ENCODE measurements at regions not wholly inside any gene's neighbourhood (a gene's known extent, or its start where the extent isn't known, plus 50 kb on each side); places are given as distances from the start of the nearest gene placed in this dataset.

- DNase-seq (ENCODE audit: missing footprints) = no peak
- ATAC-seq = no peak
- intact Hi-C loops (cut with DNase I) = no loop called here
Observed at GRCh38 chr13:111539252-111539651, 218.8 kb downstream of the TEX29 start.

- intact Hi-C loops (cut with DNase I) = no loop called here
- no peak for DNase-seq (ENCODE audit: missing footprints)
- no peak for ATAC-seq
Observed at GRCh38 chr13:111539791-111540446, 219.5 kb downstream of the TEX29 start.

- no peak for ATAC-seq
- no peak for DNase-seq (ENCODE audit: missing footprints)
- intact Hi-C loops (cut with DNase I) = no loop called here
Observed at GRCh38 chr13:111540486-111540885, 220.0 kb downstream of the TEX29 start.

- intact Hi-C loops (cut with DNase I) = no loop called here
- ATAC-seq (no peak), DNase-seq (ENCODE audit: missing footprints) (no peak)
Observed at GRCh38 chr13:111541345-111541744, 220.9 kb downstream of the TEX29 start.

- ATAC-seq = no peak
- intact Hi-C loops (cut with DNase I) = no loop called here
- DNase-seq (ENCODE audit: missing footprints) = no peak
Observed at GRCh38 chr13:111541752-111542529, 221.5 kb downstream of the TEX29 start.

GRCh38 chr13:111542530-111543341 lies 222.3 kb downstream of the TEX29 start:
- intact Hi-C loops (cut with DNase I) = no loop called here
- ATAC-seq (no peak), DNase-seq (ENCODE audit: missing footprints) (no peak)

GRCh38 chr13:111546921-111547675 lies 226.7 kb downstream of the TEX29 start:
- intact Hi-C loops (cut with DNase I) = no loop called here
- no peak for DNase-seq (ENCODE audit: missing footprints)
- no peak for ATAC-seq

- ATAC-seq = no peak
- intact Hi-C loops (cut with DNase I) = no loop called here
- DNase-seq (ENCODE audit: missing footprints) = no peak
Observed at GRCh38 chr13:111547726-111548273, 227.4 kb downstream of the TEX29 start.

GRCh38 chr13:111548301-111548700 lies 227.9 kb downstream of the TEX29 start:
- no peak for ATAC-seq
- no peak for DNase-seq (ENCODE audit: missing footprints)
- intact Hi-C loops (cut with DNase I) = no loop called here

- no peak for DNase-seq (ENCODE audit: missing footprints)
- intact Hi-C loops (cut with DNase I) = no loop called here
- ATAC-seq = no peak
Observed at GRCh38 chr13:111548805-111549204, 228.4 kb downstream of the TEX29 start.

- ATAC-seq (no peak), DNase-seq (ENCODE audit: missing footprints) (no peak)
- intact Hi-C loops (cut with DNase I) = no loop called here
Observed at GRCh38 chr13:111549464-111549863, 229.0 kb downstream of the TEX29 start.

GRCh38 chr13:111550062-111550461 lies 229.6 kb downstream of the TEX29 start:
- ATAC-seq = no peak
- intact Hi-C loops (cut with DNase I) = no loop called here
- no peak for DNase-seq (ENCODE audit: missing footprints)

GRCh38 chr13:111551204-111551820 lies 230.9 kb downstream of the TEX29 start:
- intact Hi-C loops (cut with DNase I) = no loop called here
- ATAC-seq (no peak), DNase-seq (ENCODE audit: missing footprints) (no peak)

GRCh38 chr13:111552891-111553655 lies 232.6 kb downstream of the TEX29 start:
- DNase-seq (ENCODE audit: missing footprints) = no peak
- intact Hi-C loops (cut with DNase I) = no loop called here
- no peak for ATAC-seq

- intact Hi-C loops (cut with DNase I) = no loop called here
- DNase-seq (ENCODE audit: missing footprints) (no peak), ATAC-seq (no peak)
Observed at GRCh38 chr13:111554539-111555267, 234.3 kb downstream of the TEX29 start.

- ATAC-seq = no peak
- DNase-seq (ENCODE audit: missing footprints) = no peak
- intact Hi-C loops (cut with DNase I) = no loop called here
Observed at GRCh38 chr13:111555268-111555808, 234.9 kb downstream of the TEX29 start.

- intact Hi-C loops (cut with DNase I) = no loop called here
- ATAC-seq (no peak), DNase-seq (ENCODE audit: missing footprints) (no peak)
Observed at GRCh38 chr13:111555903-111556302, 235.5 kb downstream of the TEX29 start.
